Kidney epithelial cell (primary cell): ENCODE measurements at regions not wholly inside any gene's neighbourhood (a gene's known extent, or its start where the extent isn't known, plus 50 kb on each side); places are given as distances from the start of the nearest gene placed in this dataset.

Source experiments
- DNase-seq: peaks from one replicate; pipeline ENCODE4 v3.0.0-alpha.2; 2010; ENCODE audit warnings: low read depth
- H3K27me3 ChIP-seq: 2 replicates; pipeline ENCODE4 v1.6.0; 2011; ENCODE audit warnings: low read length; ENCODE audit not compliant: control insufficient read depth, insufficient read depth
- H3K36me3 ChIP-seq: 2 replicates; pipeline ENCODE4 v1.5.1; 2011; ENCODE audit warnings: low read length; ENCODE audit not compliant: control insufficient read depth, insufficient read depth
- H3K4me3 ChIP-seq: 2 replicates; pipeline ENCODE4 v1.5.1; 2011; ENCODE audit warnings: low read depth, mild to moderate bottlenecking, control low read depth, low read length
- CTCF ChIP-seq: IDR thresholded peaks from 2 replicates; pipeline ENCODE4 v1.5.1; 2011; ENCODE audit warnings: mild to moderate bottlenecking, moderate library complexity, low read length, control low read depth, inconsistent platforms; ENCODE audit not compliant: insufficient read depth, poor library complexity, severe bottlenecking

- H3K36me3 ChIP-seq: no peaks in the 10 kb centered on the region
- no peak overlapping the region for H3K4me3 ChIP-seq
- TF ChIP-seq CTCF: no peak
- no peak for DNase-seq
- H3K27me3 ChIP-seq: no peaks in the 10 kb centered on the region
These were observed 585.6 kb downstream of the PLPP3 start for GRCh38 chr1:55993646-55994318.

- DNase-seq: no peak
- Histone ChIP-seq H3K36me3 (no peaks in the 10 kb centered on the region), H3K4me3 (no peak overlapping the region), H3K27me3 (no peaks in the 10 kb centered on the region)
- TF ChIP-seq CTCF: no peak
These were observed 589.4 kb downstream of the PLPP3 start for GRCh38 chr1:55990007-55990406.

- Histone ChIP-seq H3K27me3 (no peaks in the 10 kb centered on the region), H3K4me3 (no peak overlapping the region), H3K36me3 (no peaks in the 10 kb centered on the region)
- no peak for TF ChIP-seq CTCF
- no peak for DNase-seq
These were observed 590.4 kb downstream of the PLPP3 start for GRCh38 chr1:55988963-55989452.

GRCh38 chr1:55987491-55988249 is 591.7 kb downstream of the PLPP3 start:
- DNase-seq: no peak
- H3K27me3 ChIP-seq: no peaks in the 10 kb centered on the region
- no peak overlapping the region for H3K4me3 ChIP-seq
- H3K36me3 ChIP-seq: no peaks in the 10 kb centered on the region
- no peak for TF ChIP-seq CTCF

- no peak for TF ChIP-seq CTCF
- Histone ChIP-seq H3K27me3 (no peaks in the 10 kb centered on the region), H3K36me3 (no peaks in the 10 kb centered on the region), H3K4me3 (no peak overlapping the region)
- DNase-seq: no peak
These were observed 593.4 kb downstream of the PLPP3 start for GRCh38 chr1:55986003-55986402.
